ENCODE measurements at regions not wholly inside any gene's neighbourhood (a gene's known extent, or its start where the extent isn't known, plus 50 kb on each side); places are given as distances from the start of the nearest gene placed in this dataset.

DNA sequence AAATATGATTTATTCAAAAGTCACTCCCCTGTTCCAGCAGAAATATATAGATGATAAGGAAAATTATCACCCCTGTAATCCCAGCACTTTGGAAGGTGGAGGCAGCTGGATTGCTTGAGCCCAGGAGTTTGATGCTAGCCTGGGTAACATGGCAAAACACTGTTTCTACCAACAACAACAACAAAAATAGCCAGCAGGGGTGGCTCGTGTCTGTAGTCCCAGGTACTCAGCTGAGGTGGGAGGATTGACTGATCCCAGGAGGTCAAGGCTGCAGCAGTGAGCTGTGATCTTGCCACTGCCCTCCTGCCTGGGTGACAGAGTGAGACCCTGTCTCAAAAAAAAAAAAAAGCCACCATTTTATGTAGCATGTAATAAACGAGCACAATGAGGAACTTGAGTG is 1546.5 kb downstream of the NCAM2 start:
- no peak for DNase-seq
- no peaks in the 10 kb centered on the region for H3K4me1 Mint-ChIP-seq (ENCODE audit: low read depth)
- intact Hi-C loops (cut with micrococcal nuclease): no loop called here
- ATAC-seq: no peak
- no peaks in the 10 kb centered on the region for H3K27me3 Mint-ChIP-seq
- no peak overlapping the region for H3K27ac Mint-ChIP-seq
- no peaks in the 10 kb centered on the region for H3K36me3 Mint-ChIP-seq (ENCODE audit: low read depth)
- H3K9me3 Mint-ChIP-seq: peaks cover 11% of the 10 kb centered on the region
- CTCF ChIA-PET: no interaction called here
- H3K4me3 Mint-ChIP-seq: no peak overlapping the region
- POLR2A ChIA-PET: no interaction called here
- TF ChIP-seq, protein P1, sequence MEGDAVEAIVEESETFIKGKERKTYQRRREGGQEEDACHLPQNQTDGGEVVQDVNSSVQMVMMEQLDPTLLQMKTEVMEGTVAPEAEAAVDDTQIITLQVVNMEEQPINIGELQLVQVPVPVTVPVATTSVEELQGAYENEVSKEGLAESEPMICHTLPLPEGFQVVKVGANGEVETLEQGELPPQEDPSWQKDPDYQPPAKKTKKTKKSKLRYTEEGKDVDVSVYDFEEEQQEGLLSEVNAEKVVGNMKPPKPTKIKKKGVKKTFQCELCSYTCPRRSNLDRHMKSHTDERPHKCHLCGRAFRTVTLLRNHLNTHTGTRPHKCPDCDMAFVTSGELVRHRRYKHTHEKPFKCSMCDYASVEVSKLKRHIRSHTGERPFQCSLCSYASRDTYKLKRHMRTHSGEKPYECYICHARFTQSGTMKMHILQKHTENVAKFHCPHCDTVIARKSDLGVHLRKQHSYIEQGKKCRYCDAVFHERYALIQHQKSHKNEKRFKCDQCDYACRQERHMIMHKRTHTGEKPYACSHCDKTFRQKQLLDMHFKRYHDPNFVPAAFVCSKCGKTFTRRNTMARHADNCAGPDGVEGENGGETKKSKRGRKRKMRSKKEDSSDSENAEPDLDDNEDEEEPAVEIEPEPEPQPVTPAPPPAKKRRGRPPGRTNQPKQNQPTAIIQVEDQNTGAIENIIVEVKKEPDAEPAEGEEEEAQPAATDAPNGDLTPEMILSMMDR (IDR thresholded peaks at IDR 0.05): no peak

DNA sequence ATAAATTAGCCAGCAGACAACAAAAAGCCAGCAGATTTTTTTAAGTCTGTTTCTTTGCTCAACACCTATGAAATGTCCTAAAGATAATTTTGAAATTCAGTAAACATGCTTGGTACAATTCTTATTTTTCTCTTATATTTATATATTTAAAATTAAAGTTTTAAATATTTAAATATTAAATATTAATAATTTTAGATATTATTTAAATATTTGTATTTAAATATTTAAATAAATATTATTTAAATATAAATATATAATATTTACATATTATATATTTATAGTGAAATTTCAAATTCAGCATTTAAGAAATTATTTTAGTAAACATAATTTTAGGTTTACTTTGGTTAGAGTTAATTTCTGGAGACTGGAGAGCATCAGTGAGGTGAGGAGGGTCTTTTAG is 1554.2 kb downstream of the NCAM2 start:
- no peak for ATAC-seq
- CTCF ChIA-PET: no interaction called here
- Mint-ChIP-seq H3K36me3 (ENCODE audit: low read depth) (no peaks in the 10 kb centered on the region), H3K9me3 (no peaks in the 10 kb centered on the region), H3K4me3 (no peak overlapping the region), H3K4me1 (ENCODE audit: low read depth) (no peaks in the 10 kb centered on the region), H3K27ac (no peak overlapping the region), H3K27me3 (no peaks in the 10 kb centered on the region)
- intact Hi-C loops (cut with micrococcal nuclease): no loop called here
- DNase-seq: no peak
- TF ChIP-seq, protein P1 (IDR thresholded peaks at IDR 0.05): no peak
- POLR2A ChIA-PET: no interaction called here

GRCh38 chr21:22554690-22555316 is 1556.6 kb downstream of the NCAM2 start:
- H3K27me3 Mint-ChIP-seq: no peaks in the 10 kb centered on the region
- ChIA-PET CTCF (no interaction called here), POLR2A (no interaction called here)
- H3K4me1 Mint-ChIP-seq (ENCODE audit: low read depth): no peaks in the 10 kb centered on the region
- DNase-seq (no peak), ATAC-seq (no peak)
- H3K4me3 Mint-ChIP-seq: no peak overlapping the region
- TF ChIP-seq, protein P1 (IDR thresholded peaks at IDR 0.05): no peak
- intact Hi-C loops (cut with micrococcal nuclease): no loop called here
- H3K36me3 Mint-ChIP-seq (ENCODE audit: low read depth): no peaks in the 10 kb centered on the region
- H3K9me3 Mint-ChIP-seq: no peaks in the 10 kb centered on the region
- H3K27ac Mint-ChIP-seq: no peak overlapping the region

- H3K9me3 Mint-ChIP-seq: no peaks in the 10 kb centered on the region
- H3K4me1 Mint-ChIP-seq (ENCODE audit: low read depth): no peaks in the 10 kb centered on the region
- H3K4me3 Mint-ChIP-seq: no peak overlapping the region
- no peaks in the 10 kb centered on the region for H3K27me3 Mint-ChIP-seq
- H3K36me3 Mint-ChIP-seq (ENCODE audit: low read depth): no peaks in the 10 kb centered on the region
- TF ChIP-seq, protein P1 (IDR thresholded peaks at IDR 0.05): no peak
- ChIA-PET CTCF (no interaction called here), POLR2A (no interaction called here)
- no peak for DNase-seq
- no peak overlapping the region for H3K27ac Mint-ChIP-seq
- intact Hi-C loops (cut with micrococcal nuclease): no loop called here
- no peak for ATAC-seq
These were observed 1558.6 kb downstream of the NCAM2 start for GRCh38 chr21:22556829-22557228.

DNA sequence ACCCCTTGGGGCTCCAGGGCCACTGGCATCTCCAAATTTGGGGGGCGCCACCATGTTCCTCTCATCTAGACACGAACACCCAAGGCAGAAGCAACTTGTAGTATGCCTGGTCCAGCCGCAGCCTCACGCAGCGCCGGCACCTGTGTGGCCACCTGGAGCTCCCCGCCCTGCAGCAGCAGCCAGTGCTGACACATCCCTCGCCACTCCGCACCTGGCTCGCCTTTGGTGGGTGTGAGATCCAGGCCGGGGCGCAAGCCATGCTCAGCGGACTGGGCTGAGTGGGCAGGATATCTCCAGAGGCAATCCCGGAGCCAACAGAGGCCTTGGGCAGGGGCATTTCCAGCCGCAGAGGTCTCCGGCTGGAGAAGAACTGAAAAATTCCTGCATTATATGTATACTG is 1563.7 kb downstream of the NCAM2 start:
- ChIA-PET CTCF (no interaction called here), POLR2A (no interaction called here)
- DNase-seq (no peak), ATAC-seq (no peak)
- intact Hi-C loops (cut with micrococcal nuclease): no loop called here
- Mint-ChIP-seq H3K27ac (no peak overlapping the region), H3K4me3 (no peak overlapping the region), H3K27me3 (no peaks in the 10 kb centered on the region), H3K4me1 (ENCODE audit: low read depth) (no peaks in the 10 kb centered on the region), H3K36me3 (ENCODE audit: low read depth) (no peaks in the 10 kb centered on the region), H3K9me3 (no peaks in the 10 kb centered on the region)
- TF ChIP-seq, protein P1 (IDR thresholded peaks at IDR 0.05): no peak
